Stimulated activated naive CD8-positive, alpha-beta T cell treated with anti-CD3 and anti-CD28 coated beads, Interleukin-15, amount 100 ng/mL, for 72 hours (primary cell): ENCODE measurements at regions not wholly inside any gene's neighbourhood (a gene's known extent, or its start where the extent isn't known, plus 50 kb on each side); places are given as distances from the start of the nearest gene placed in this dataset.
"Not testable (repeated sequence)": the region's sequence is repeated elsewhere in the genome, so short reads cannot be mapped to it uniquely, and the experiment has no call there.

ENCODE experiments used
- ATAC-seq: fragments of 150-1000 bp; cut with Tn5 transposase; 2 replicates; pipeline ENCODE4 v1.10.0; 2021; ENCODE audit warnings: mild to moderate bottlenecking, moderate library complexity
- DNase-seq, 2 donors: peaks; one replicate each; pipeline ENCODE4 v3.0.0; 2021 to 2022
- H3K27ac Mint-ChIP-seq, 2 donors: one replicate each; pipeline ENCODE4 v1.8.0; 2022; ENCODE audit warnings: mild to moderate bottlenecking in 2 of 2, mixed read lengths in 2 of 2, moderate library complexity in 2 of 2
- H3K27me3 Mint-ChIP-seq: one replicate; pipeline ENCODE4 v1.8.0; 2022; ENCODE audit warnings: mixed read lengths
- H3K4me1 Mint-ChIP-seq: one replicate; pipeline ENCODE4 v1.8.0; 2022; ENCODE audit warnings: mild to moderate bottlenecking, mixed read lengths
- H3K4me3 Mint-ChIP-seq, 2 donors: one replicate each; pipeline ENCODE4 v1.8.0; 2022; ENCODE audit warnings: mild to moderate bottlenecking in 2 of 2, mixed read lengths in 2 of 2, moderate library complexity in 1 of 2
- H3K9me3 Mint-ChIP-seq, 2 donors: one replicate each; pipeline ENCODE4 v1.8.0; 2022; ENCODE audit warnings: mixed read lengths in 2 of 2

DNA sequence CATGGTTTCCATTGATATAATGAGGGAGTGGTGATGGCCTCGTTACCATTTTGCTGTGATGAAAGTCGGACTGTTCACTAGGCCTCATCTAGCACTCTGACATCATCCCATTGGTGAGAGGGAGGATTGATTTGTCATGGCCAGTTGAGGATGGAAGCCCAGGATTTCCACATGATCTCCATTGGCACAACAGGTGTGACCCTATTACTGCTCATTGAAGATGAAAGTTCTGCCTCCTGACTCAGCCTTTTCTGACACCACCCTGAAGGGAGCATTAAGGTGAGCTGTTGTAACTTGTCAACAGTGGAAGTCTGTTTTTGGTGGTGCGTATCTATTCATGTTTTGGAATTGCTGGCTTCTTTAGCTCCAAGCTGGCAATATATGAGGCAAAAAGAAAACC, 144.2 kb downstream of the PABPC4L start:
- no peak for ATAC-seq

DNA sequence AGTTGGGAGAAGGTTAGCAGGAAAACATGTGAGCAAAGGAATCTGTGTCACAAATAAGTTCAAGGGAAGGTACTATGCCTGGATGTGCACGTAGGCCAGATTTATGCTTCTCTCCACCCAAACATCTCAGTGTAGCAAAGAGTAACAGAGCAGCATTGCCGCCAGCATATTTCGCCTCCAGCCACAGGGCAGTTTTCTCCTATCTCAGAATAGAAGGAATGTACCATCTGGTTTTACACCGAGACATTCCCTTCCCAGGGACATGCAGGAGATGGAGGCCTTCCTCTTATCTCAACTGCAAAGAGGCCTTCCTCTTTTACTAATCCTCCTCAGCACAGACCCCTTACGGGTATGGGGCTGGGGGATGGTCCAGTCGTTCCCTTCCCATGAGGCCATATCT, 155.4 kb downstream of the PABPC4L start:
- H3K4me3 Mint-ChIP-seq, H3K4me1 Mint-ChIP-seq, H3K27me3 Mint-ChIP-seq, ATAC-seq, H3K9me3 Mint-ChIP-seq, H3K27ac Mint-ChIP-seq, DNase-seq: not testable (repeated sequence)

More for the DNA sequence above, 144.2 kb downstream of the PABPC4L start:
- Mint-ChIP-seq H3K27ac (no peak overlapping the region), H3K4me1 (no peaks in the 10 kb centered on the region), H3K9me3 (peaks cover 0 to 8% of the 10 kb centered on the region in 2 donors), H3K4me3 (no peak overlapping the region), H3K27me3 (no peaks in the 10 kb centered on the region)
- DNase-seq: no peak

DNA sequence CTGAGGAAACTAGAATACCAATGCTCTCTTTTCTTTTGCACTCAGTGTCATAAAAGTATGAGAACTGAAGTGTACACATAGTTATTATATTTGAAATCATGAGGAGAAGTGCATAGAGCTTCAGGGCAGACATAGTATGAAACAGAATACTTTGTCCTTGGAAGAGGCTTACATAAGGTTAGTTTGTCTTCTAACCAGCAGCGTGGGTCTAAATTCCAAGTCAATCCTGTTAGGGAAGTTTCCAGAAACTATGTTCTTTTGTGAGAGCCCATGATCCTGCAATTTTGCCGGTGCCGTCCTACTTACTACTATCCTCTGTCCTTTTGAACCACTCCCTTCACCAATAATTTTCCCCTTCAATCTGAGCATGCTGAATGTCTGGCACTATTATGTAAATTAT, 156.2 kb downstream of the PABPC4L start:
- no peak overlapping the region for H3K4me3 Mint-ChIP-seq
- ATAC-seq: no peak
- no peak overlapping the region for H3K27ac Mint-ChIP-seq
- H3K9me3 Mint-ChIP-seq: no peaks in the 10 kb centered on the region
- DNase-seq: no peak
- H3K4me1 Mint-ChIP-seq: no peaks in the 10 kb centered on the region
- H3K27me3 Mint-ChIP-seq: no peaks in the 10 kb centered on the region

DNA sequence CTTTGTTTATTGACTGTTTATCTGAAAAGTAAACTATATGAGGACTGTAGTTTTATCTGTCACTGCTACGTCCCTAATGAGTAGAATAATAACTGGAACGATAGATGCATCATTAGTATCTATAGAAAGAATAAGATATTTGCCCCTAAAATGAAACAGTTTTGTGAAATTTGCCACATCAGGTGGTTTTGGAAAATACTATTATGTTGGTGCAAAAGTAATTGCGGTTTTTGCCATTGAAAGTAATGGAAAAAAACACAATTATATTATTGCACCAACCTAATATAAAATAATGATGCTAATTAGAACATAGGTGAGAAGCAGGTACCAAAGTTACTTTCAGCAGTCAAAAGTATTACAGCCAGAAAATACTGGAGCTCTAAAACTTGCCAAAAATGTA, 158.3 kb downstream of the PABPC4L start:
- ATAC-seq (no peak), DNase-seq (no peak)
- no peaks in the 10 kb centered on the region for H3K4me1 Mint-ChIP-seq
- no peak overlapping the region for H3K27ac Mint-ChIP-seq
- no peaks in the 10 kb centered on the region for H3K27me3 Mint-ChIP-seq
- H3K9me3 Mint-ChIP-seq: peaks cover 0 to 15% of the 10 kb centered on the region in 2 donors
- no peak overlapping the region for H3K4me3 Mint-ChIP-seq

DNA sequence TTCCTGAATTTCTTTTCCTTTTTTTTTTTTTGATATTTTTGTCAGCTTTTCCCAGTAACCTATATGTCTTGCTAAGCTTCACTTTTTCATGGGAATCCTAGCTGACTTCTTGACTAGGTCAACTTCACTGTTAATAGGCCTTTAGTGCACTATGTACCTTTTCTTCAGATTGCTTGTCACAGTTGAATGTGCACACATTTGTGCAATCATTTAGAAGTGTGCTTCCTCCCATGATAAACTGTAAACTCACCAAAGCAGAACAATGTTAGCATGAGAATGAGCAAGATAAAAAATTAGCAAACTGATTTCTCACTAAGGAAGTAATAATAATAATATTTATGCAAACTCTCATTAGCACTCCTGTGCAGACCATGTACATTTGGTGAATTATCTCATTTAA, 173.2 kb downstream of the PABPC4L start:
- Mint-ChIP-seq H3K27ac (no peak overlapping the region), H3K9me3 (no peaks in the 10 kb centered on the region)

DNA sequence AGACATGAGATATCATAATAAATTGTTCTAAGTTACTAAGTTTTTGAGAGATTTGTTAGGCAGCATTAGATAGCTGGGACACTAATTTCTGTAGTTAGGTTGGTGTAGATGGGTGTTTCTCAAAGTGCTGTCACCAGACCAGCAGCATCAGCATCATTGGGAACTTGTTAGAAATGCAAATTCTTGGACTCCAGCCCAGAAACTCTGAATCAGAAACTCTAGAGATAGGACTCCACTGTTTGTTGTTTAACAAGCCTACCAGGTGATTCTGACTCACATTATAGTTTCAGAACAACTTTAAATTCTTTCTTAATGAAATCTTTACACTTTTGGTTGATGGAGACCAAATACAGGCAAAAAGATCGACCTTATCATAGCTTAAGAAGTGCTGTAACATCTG, 173.7 kb downstream of the PABPC4L start:
- no peak for DNase-seq
- H3K9me3 Mint-ChIP-seq: no peaks in the 10 kb centered on the region
- ATAC-seq: no peak
- H3K4me1 Mint-ChIP-seq: no peaks in the 10 kb centered on the region
- H3K27ac Mint-ChIP-seq: no peak overlapping the region
- no peaks in the 10 kb centered on the region for H3K27me3 Mint-ChIP-seq
- no peak overlapping the region for H3K4me3 Mint-ChIP-seq

More for the DNA sequence above, 173.2 kb downstream of the PABPC4L start:
- ATAC-seq (no peak), DNase-seq (no peak)
- no peaks in the 10 kb centered on the region for H3K27me3 Mint-ChIP-seq
- no peak overlapping the region for H3K4me3 Mint-ChIP-seq
- no peaks in the 10 kb centered on the region for H3K4me1 Mint-ChIP-seq

DNA sequence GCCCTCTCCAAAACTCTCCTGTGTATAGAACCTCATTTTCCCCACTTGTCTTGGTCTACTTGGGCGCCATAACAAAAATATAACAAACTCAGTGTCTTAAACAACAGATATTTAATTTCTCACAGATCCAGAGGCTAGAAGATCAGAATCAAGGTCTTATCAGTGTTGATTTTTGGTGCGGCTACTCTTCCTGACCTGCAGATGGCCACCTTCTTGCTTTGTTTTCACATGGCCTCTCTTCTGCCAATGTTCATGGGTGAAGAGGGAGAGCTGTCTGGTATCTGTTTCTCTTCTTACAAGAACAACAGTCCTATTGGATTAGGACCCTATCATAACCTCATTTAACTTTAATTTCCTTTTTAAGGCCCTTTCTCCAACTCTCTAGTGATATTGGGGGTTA, 177.3 kb downstream of the PABPC4L start:
- Mint-ChIP-seq H3K9me3 (no peaks in the 10 kb centered on the region), H3K27ac (no peak overlapping the region), H3K4me3 (no peak overlapping the region), H3K27me3 (no peaks in the 10 kb centered on the region), H3K4me1 (no peaks in the 10 kb centered on the region)
- ATAC-seq: no peak
- DNase-seq: no peak

DNA sequence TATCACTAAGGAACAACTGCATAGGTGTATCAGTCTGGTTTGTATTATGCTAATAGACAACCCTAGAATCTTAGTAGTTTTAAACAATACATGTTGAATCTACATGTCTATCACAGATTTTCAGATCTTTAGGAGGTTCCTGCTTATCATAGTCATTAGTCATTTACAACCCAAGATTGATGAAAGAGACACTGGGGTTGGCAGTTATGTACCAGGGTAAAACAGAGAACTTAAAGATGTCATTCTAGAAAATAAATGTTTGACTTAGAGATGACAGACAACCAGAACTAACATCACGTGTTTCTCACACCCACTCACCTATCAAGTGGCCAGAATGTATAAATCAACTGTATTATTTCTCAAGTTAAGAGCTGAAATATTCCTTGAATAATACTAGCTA, 181.9 kb downstream of the PABPC4L start:
- DNase-seq (no peak), ATAC-seq (no peak)
- Mint-ChIP-seq H3K9me3 (no peaks in the 10 kb centered on the region), H3K4me1 (no peaks in the 10 kb centered on the region), H3K27ac (no peak overlapping the region), H3K27me3 (no peaks in the 10 kb centered on the region), H3K4me3 (no peak overlapping the region)

DNA sequence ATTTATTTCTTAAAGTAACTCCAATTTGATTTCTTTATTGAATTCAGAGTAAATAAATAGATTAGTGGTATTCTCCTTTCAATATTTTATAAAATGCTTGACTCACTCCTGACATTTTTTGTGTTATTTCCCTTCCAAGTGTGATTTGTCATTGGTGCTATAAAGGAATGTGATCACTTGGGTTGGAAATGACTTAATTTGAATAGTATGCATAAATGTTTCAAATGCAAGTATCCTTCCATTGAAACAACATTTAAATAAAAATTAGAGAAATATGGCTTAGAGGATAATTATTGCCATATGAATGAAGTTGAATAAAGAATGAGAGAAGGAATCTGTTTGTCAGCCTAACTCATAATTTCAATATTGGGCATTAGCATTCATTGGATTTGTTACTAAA, 182.7 kb downstream of the PABPC4L start:
- no peak for ATAC-seq
- DNase-seq: no peak
- Mint-ChIP-seq H3K27me3 (no peaks in the 10 kb centered on the region), H3K4me3 (no peak overlapping the region), H3K4me1 (no peaks in the 10 kb centered on the region), H3K9me3 (no peaks in the 10 kb centered on the region), H3K27ac (no peak overlapping the region)

DNA sequence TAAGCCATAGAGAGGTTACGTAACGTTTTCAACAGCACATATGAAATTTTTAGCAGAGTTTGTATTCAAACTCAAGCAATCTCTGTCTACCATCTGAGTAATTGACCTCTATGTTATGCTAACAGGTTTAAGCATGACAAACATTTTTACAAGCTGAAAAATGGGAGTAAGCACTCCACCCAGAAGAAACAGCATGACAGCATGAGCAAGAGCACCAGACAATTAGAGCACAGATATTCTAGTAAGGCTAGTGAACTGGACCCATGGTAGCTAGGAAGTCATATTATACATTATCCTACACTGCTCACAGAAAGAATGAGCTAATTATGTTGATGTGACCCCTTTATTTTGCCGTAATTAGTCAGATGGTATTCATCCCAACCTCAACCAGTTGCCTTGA, 200.5 kb downstream of the PABPC4L start:
- no peak for DNase-seq
- Mint-ChIP-seq H3K4me3 (no peak overlapping the region), H3K27ac (no peak overlapping the region), H3K4me1 (no peaks in the 10 kb centered on the region), H3K9me3 (peaks cover under 1 to 25% of the 10 kb centered on the region in 2 donors), H3K27me3 (no peaks in the 10 kb centered on the region)
- no peak for ATAC-seq

DNA sequence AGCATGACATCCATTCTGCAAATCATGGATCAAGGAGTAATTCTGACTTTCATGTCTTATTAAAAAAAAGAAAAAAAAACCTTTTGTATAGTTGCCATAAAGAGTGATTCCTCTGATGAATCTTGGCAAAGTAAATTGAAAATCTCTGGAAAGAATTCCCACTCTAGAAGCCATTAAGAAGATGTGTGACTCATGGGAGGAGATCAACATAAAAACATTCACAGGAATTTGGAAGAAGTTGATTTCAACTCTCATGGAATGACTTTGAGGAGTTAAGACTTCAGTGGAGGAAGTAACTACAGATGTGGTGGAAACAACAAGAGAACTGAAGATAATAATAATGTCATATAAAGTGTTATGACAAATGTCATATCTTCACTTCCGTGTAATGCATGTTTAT, 204.2 kb downstream of the PABPC4L start:
- Mint-ChIP-seq H3K4me3 (no peak overlapping the region), H3K27me3 (no peaks in the 10 kb centered on the region), H3K9me3 (peaks cover 11 to 32% of the 10 kb centered on the region in 2 donors), H3K27ac (no peak overlapping the region), H3K4me1 (no peaks in the 10 kb centered on the region)
- ATAC-seq: no peak
- no peak for DNase-seq

DNA sequence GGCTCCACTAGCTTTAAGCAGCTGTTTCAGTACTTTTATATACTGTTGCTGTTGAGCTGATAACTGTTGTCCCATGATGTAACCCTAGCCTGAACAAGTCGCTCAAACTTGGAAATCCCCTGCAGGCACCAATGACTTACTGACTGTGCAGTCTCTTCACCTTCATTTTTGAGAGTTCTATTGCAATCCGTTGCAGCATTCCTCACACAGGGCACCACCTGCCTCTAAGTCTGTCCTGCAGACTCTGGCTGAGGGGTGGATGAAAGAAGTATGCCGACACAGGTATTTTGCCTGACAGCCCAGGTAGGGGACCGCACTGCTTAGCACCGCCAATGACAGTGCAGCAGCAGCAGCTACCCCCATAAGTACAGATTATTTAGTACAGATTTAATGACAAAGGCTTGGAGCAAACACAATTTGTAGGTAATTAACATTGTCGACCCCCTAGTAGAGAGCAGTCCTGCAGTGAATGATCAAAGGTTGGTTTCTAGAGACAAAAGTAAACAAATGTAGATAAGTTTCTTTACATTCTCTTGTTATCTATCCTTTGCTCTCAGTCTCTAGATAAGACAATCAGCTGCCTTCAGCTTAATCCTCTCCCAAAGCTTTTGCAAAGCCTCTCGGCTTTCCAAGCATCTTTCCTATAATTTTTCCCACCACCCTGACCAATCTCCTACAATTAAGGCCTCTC, 205.0 kb downstream of the PABPC4L start:
- Mint-ChIP-seq H3K27me3 (no peaks in the 10 kb centered on the region), H3K9me3 (peaks cover 11 to 32% of the 10 kb centered on the region in 2 donors), H3K4me1 (no peaks in the 10 kb centered on the region)

DNA sequence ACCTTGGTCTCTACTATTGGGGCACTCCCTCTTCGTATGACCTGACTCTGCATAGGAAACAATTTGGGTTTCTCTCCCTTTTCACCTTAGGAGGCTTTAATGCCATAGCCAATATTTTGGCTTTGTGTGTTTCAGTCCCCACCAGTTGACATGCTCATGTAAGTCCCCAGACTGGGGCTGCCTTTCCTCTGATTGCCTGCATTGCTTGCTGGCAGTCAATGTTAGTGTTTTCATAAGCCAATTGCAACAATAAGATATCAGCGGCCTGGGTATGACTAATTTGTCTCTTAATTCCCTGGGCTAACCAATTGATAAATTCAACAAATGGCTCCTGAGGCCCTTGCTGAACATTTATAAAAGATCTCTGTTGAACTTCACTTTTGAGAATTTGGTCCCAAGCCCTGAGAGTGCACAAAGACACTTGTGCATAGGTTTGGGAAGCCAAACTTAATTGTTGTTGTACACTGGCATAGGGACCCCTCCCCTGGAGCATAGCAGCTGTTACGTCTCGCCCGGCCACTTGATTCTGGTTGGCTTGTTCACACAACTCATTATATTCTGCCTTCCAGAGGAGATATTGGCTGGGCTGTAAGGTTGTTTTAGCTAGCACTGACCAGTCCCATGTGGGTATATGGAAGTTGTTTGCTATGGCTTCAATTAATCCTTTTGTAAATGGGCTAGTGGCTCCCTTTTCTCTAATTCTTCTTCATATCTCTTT, 206.2 kb downstream of the PABPC4L start:
- no peak for ATAC-seq
- no peak overlapping the region for H3K27ac Mint-ChIP-seq
- no peak for DNase-seq
- H3K27me3 Mint-ChIP-seq: no peaks in the 10 kb centered on the region
- H3K9me3 Mint-ChIP-seq: peaks cover 18 to 40% of the 10 kb centered on the region in 2 donors
- H3K4me1 Mint-ChIP-seq: no peaks in the 10 kb centered on the region
- H3K4me3 Mint-ChIP-seq: no peak overlapping the region

More for the DNA sequence above, 205.0 kb downstream of the PABPC4L start:
- DNase-seq: no peak
- no peak overlapping the region for H3K4me3 Mint-ChIP-seq
- ATAC-seq: no peak
- no peak overlapping the region for H3K27ac Mint-ChIP-seq

DNA sequence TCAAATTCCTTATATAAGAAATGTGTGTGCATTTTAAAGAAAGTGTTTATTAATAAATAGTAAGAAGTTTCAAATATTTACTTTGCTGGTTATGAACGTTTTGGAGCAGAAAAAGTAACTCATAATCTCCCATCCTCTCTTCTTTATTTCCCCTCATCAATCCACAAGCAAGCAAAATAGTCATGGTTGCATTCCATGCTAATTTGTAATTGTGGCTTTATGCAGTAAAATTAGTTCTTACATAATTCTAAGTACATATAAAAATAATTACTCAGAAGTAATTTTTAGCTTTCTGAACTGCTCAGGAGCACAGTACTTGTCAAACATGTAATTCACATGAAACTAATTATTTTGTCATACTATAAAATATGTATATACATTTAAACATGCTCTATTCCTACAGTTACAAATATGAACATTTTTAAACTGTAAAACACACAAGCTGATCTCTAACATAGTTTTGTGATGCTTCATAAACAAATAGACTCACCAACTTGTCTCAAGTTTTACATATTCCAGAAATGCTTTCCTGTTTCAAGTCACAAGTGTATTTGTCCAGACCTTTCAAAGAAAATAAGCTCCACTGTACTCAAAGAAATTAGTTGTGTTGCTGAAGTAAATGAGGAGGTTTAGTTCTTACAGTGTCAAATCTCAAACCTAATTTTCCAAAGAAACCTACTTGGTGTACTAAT, 218.9 kb downstream of the PABPC4L start:
- Mint-ChIP-seq H3K4me3 (no peak overlapping the region), H3K9me3 (no peaks in the 10 kb centered on the region), H3K27me3 (no peaks in the 10 kb centered on the region), H3K4me1 (no peaks in the 10 kb centered on the region), H3K27ac (no peak overlapping the region)
- ATAC-seq (no peak), DNase-seq (no peak)

DNA sequence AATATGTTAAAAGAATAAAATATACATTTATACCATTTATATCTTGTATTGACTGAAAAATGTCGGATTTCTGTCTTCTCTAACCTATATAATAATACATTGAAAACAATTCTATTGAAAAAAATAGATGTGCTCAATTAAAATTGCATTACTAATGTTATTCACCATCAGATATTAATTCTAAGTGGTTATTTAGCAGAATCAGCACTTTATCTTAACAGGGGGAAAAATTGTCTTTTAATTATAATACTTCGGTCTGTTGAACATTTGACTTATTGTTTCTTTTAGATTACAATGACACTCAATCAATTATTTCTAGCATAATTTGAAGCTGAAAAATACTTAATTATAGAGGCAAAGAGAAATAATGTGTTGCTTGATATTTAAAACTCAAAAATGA, 220.3 kb downstream of the PABPC4L start:
- H3K4me1 Mint-ChIP-seq: no peaks in the 10 kb centered on the region
- H3K27ac Mint-ChIP-seq: no peak overlapping the region
- no peaks in the 10 kb centered on the region for H3K27me3 Mint-ChIP-seq
- H3K4me3 Mint-ChIP-seq: no peak overlapping the region
- DNase-seq (no peak), ATAC-seq (no peak)
- H3K9me3 Mint-ChIP-seq: no peaks in the 10 kb centered on the region

DNA sequence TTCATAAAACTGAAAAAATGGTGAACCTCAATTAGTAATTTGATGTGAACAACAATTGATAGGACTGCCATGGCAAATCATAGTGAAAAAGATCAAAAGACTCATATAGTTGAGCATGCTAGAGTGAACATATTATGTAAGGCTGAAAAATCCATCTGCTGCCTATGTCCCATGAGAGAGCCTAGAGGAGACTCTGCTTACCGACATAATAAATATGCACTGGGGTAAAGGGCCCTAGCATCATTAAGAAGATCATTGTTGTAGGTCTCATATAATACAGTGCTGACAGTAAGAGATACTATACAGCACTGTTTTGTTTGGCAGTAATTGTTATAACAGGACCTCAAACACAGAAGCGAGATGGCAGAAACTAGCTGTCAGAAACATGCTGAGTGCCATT, 229.0 kb downstream of the PABPC4L start:
- ATAC-seq (no peak), DNase-seq (no peak)
- H3K27ac Mint-ChIP-seq: no peak overlapping the region
- peaks cover 4 to 7% of the 10 kb centered on the region in 2 donors for H3K9me3 Mint-ChIP-seq
- no peak overlapping the region for H3K4me3 Mint-ChIP-seq
- H3K27me3 Mint-ChIP-seq: no peaks in the 10 kb centered on the region
- H3K4me1 Mint-ChIP-seq: no peaks in the 10 kb centered on the region
